ENCODE measurements at regions not wholly inside any gene's neighbourhood (a gene's known extent, or its start where the extent isn't known, plus 50 kb on each side); places are given as distances from the start of the nearest gene placed in this dataset.

DNA sequence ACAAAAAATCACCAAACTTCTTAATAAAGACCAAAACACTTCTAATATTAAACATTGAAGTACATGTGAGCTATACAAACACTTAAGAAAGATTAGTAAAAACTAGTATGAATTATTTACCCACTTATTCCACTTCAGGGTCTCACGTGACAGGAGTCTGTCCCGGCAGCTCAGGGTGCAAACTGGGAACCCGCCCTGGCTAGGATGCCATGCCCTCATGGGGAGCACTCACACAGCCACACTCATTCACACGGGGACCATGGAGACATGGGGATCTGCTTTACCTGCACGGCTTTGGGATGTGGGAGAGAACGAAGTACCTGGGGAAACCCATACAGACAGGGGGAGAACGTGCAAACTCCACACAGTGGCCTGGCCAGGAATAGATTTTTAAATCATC, 179.3 kb upstream of the UBE3A start (continued):
- TF ChIP-seq EZH2phosphoT487 (IDR thresholded peaks at IDR 0.05; ENCODE audit: unreplicated experiment) (no peak), STAT1 (IDR thresholded peaks at IDR 0.05; ENCODE audit: unreplicated experiment) (no peak), NANOG (IDR thresholded peaks at IDR 0.05; ENCODE audit: borderline replicate concordance) (no peak), ZNF331 (CRISPR knock-in tag; IDR thresholded peaks at IDR 0.05; ENCODE audit: low read depth) (no peak), EZH2 (IDR thresholded peaks at IDR 0.05; ENCODE audit: low read depth, unreplicated experiment) (no peak), JUNB (IDR thresholded peaks at IDR 0.05; ENCODE audit: unreplicated experiment) (no peak), CREB1 (CRISPR knock-in tag; IDR thresholded peaks at IDR 0.05; ENCODE audit: low read depth) (no peak), ZNF114 (CRISPR knock-in tag; IDR thresholded peaks at IDR 0.05) (no peak)
- TF ChIP-seq, protein P1, sequence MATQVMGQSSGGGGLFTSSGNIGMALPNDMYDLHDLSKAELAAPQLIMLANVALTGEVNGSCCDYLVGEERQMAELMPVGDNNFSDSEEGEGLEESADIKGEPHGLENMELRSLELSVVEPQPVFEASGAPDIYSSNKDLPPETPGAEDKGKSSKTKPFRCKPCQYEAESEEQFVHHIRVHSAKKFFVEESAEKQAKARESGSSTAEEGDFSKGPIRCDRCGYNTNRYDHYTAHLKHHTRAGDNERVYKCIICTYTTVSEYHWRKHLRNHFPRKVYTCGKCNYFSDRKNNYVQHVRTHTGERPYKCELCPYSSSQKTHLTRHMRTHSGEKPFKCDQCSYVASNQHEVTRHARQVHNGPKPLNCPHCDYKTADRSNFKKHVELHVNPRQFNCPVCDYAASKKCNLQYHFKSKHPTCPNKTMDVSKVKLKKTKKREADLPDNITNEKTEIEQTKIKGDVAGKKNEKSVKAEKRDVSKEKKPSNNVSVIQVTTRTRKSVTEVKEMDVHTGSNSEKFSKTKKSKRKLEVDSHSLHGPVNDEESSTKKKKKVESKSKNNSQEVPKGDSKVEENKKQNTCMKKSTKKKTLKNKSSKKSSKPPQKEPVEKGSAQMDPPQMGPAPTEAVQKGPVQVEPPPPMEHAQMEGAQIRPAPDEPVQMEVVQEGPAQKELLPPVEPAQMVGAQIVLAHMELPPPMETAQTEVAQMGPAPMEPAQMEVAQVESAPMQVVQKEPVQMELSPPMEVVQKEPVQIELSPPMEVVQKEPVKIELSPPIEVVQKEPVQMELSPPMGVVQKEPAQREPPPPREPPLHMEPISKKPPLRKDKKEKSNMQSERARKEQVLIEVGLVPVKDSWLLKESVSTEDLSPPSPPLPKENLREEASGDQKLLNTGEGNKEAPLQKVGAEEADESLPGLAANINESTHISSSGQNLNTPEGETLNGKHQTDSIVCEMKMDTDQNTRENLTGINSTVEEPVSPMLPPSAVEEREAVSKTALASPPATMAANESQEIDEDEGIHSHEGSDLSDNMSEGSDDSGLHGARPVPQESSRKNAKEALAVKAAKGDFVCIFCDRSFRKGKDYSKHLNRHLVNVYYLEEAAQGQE (IDR thresholded peaks at IDR 0.05; ENCODE audit: unreplicated experiment) = no peak
- TF ChIP-seq, protein P2, sequence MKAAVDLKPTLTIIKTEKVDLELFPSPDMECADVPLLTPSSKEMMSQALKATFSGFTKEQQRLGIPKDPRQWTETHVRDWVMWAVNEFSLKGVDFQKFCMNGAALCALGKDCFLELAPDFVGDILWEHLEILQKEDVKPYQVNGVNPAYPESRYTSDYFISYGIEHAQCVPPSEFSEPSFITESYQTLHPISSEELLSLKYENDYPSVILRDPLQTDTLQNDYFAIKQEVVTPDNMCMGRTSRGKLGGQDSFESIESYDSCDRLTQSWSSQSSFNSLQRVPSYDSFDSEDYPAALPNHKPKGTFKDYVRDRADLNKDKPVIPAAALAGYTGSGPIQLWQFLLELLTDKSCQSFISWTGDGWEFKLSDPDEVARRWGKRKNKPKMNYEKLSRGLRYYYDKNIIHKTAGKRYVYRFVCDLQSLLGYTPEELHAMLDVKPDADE (IDR thresholded peaks at IDR 0.05) = no peak
- TF ChIP-seq, protein P3, sequence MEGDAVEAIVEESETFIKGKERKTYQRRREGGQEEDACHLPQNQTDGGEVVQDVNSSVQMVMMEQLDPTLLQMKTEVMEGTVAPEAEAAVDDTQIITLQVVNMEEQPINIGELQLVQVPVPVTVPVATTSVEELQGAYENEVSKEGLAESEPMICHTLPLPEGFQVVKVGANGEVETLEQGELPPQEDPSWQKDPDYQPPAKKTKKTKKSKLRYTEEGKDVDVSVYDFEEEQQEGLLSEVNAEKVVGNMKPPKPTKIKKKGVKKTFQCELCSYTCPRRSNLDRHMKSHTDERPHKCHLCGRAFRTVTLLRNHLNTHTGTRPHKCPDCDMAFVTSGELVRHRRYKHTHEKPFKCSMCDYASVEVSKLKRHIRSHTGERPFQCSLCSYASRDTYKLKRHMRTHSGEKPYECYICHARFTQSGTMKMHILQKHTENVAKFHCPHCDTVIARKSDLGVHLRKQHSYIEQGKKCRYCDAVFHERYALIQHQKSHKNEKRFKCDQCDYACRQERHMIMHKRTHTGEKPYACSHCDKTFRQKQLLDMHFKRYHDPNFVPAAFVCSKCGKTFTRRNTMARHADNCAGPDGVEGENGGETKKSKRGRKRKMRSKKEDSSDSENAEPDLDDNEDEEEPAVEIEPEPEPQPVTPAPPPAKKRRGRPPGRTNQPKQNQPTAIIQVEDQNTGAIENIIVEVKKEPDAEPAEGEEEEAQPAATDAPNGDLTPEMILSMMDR (conservative IDR thresholded peaks at IDR 0.05; ENCODE audit: low read depth in 2 of 2) = no peak

DNA sequence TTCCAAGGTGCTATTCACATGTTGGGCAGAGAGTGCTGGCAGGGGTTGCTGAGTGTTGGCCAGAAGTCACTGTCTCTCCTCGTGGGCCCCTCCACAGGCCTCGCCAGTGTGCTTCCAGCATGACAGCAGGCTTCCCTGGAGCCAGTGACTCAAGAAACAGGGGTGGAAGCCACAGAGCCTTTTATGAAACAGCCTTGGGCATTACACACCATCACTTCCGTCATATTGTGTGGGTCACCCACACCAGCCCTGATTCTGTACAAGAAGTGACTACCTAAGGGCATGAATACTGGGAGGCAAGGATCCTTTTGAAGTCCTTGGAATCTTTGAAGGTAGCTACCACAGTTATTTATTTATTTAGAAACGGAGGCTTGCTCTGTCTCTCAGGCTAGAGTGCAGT, 177.6 kb upstream of the UBE3A start:
- DNase-seq (ENCODE audit: low spot score) = no peak
- H3F3A ChIP-seq (replicated peaks; ENCODE audit: low read depth) = no peaks in the 10 kb centered on the region
- H3K27me3 Mint-ChIP-seq (ENCODE audit: insufficient read depth, low read depth, poor library complexity) = peaks cover 8% of the 10 kb centered on the region
- H2AFZ ChIP-seq = no peak overlapping the region
- no peaks in the 10 kb centered on the region for H3K79me2 ChIP-seq (replicated peaks; ENCODE audit: insufficient read depth)
- no peaks in the 10 kb centered on the region for H3K27me3 ChIP-seq (ENCODE audit: insufficient read depth)
- no peak overlapping the region for H3K4me2 ChIP-seq
- no peaks in the 10 kb centered on the region for H4K20me1 ChIP-seq (replicated peaks; ENCODE audit: insufficient read depth)
- H3K4me1 ChIP-seq (ENCODE audit: insufficient read depth) = no peaks in the 10 kb centered on the region
- no peak for ATAC-seq
- no peaks in the 10 kb centered on the region for H3K36me3 ChIP-seq (ENCODE audit: insufficient read depth)
- no peak overlapping the region for H3K27ac Mint-ChIP-seq
- H3K4me1 Mint-ChIP-seq = no peaks in the 10 kb centered on the region; the same call in 2 of the 3 replicates
- H3K27ac ChIP-seq (ENCODE audit: low read depth) = no peak overlapping the region
- H3K4me3 ChIP-seq = no peak overlapping the region
- no peak overlapping the region for H3K4me3 Mint-ChIP-seq
- no peaks in the 10 kb centered on the region; the same call in 2 of the 3 replicates for H3K36me3 Mint-ChIP-seq (ENCODE audit: low read depth)
- H3K9me2 ChIP-seq (ENCODE audit: insufficient read depth) = no peaks in the 10 kb centered on the region
- no peaks in the 10 kb centered on the region for H3K9me3 Mint-ChIP-seq
- TF ChIP-seq EZH2 (IDR thresholded peaks at IDR 0.05; ENCODE audit: low read depth, unreplicated experiment) = no peak
- no peak for TF ChIP-seq EZH2phosphoT487 (IDR thresholded peaks at IDR 0.05; ENCODE audit: unreplicated experiment)
- TF ChIP-seq STAT1 (IDR thresholded peaks at IDR 0.05; ENCODE audit: unreplicated experiment) = no peak
- TF ChIP-seq, protein P3 (conservative IDR thresholded peaks at IDR 0.05; ENCODE audit: low read depth in 2 of 2) = no peak
- no peak for TF ChIP-seq JUNB (IDR thresholded peaks at IDR 0.05; ENCODE audit: unreplicated experiment)
- no peak for TF ChIP-seq NANOG (IDR thresholded peaks at IDR 0.05; ENCODE audit: borderline replicate concordance)
- TF ChIP-seq, protein P2 (IDR thresholded peaks at IDR 0.05) = no peak
- TF ChIP-seq, protein P1 (IDR thresholded peaks at IDR 0.05; ENCODE audit: unreplicated experiment) = no peak
- TF ChIP-seq POLR2AphosphoS5 (IDR thresholded peaks at IDR 0.05; ENCODE audit: low read depth) = no peak

Measured in GM23338 (cell line).